ENCODE measurements at regions not wholly inside any gene's neighbourhood (a gene's known extent, or its start where the extent isn't known, plus 50 kb on each side); places are given as distances from the start of the nearest gene placed in this dataset.

DNA sequence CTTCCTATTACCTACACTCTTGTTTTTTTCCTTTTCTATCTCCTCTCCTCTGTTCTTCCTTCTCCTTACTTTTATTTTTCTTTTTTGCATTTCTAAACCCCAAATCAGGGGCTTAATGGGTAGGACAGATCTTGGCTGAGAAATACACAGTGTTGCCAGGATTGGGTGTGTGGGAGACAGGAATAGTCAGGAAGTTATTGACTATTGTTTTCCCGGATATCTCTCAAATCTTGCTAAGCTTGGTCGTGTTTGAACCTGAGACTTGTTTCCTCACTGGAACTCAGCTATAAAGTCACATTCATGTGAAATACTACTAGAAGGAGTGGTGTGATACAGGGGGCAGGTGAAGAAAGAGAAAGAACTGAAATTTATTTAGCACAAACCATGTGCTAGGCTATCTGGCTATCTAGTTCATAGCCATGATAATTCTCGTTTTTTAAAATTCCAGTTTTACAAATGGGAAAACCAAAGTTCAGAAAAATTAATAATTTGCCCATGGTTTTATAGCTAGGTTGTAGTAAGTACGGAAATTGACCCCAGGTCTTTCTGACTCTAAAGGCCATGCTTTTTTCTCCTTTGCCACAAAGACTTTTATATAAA is 343.2 kb upstream of the UMPS start:
- TF ChIP-seq, protein P1, sequence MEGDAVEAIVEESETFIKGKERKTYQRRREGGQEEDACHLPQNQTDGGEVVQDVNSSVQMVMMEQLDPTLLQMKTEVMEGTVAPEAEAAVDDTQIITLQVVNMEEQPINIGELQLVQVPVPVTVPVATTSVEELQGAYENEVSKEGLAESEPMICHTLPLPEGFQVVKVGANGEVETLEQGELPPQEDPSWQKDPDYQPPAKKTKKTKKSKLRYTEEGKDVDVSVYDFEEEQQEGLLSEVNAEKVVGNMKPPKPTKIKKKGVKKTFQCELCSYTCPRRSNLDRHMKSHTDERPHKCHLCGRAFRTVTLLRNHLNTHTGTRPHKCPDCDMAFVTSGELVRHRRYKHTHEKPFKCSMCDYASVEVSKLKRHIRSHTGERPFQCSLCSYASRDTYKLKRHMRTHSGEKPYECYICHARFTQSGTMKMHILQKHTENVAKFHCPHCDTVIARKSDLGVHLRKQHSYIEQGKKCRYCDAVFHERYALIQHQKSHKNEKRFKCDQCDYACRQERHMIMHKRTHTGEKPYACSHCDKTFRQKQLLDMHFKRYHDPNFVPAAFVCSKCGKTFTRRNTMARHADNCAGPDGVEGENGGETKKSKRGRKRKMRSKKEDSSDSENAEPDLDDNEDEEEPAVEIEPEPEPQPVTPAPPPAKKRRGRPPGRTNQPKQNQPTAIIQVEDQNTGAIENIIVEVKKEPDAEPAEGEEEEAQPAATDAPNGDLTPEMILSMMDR (IDR thresholded peaks at IDR 0.05; ENCODE audit: extremely low read depth in 1 of 2, insufficient read depth in 1 of 2, low read depth in 1 of 2, low read length in 2 of 2): no peak
- no peak for TF ChIP-seq POLR2A (IDR thresholded peaks at IDR 0.05; ENCODE audit: low read depth, low read length)
- no peak for TF ChIP-seq EZH2 (IDR thresholded peaks at IDR 0.05; ENCODE audit: borderline replicate concordance, low read depth, low read length, severe bottlenecking)
- TF ChIP-seq POLR2AphosphoS5 (IDR thresholded peaks at IDR 0.05; ENCODE audit: insufficient read depth, low read depth, low read length): no peak
